ENCODE measurements at regions not wholly inside any gene's neighbourhood (a gene's known extent, or its start where the extent isn't known, plus 50 kb on each side); places are given as distances from the start of the nearest gene placed in this dataset.

DNA sequence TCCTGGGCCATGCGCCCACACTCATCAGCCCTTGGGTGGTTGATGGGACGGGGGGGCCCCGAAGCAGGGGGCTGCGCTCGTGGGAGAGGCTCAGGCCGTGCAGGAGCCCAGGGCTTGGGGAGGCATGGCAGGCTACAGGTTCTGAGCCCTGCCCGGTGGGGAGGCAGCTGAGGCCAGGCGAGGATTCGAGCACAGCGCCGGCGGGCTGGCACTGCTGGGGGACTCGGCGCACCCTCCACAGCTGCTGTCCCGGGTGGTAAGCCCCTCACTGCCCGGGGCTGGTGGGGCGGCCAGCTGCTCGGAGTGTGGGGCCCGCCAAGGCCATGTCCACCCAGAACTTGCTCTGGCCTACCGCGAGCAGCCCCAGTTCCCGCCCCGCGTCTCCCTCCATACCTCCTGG lies 295.8 kb upstream of the SEL1L start:
- DNase-seq (ENCODE audit: low read depth, low spot score) = no peak

GRCh38 chr14:81831128-81831820 lies 297.6 kb upstream of the SEL1L start:
- no peak for DNase-seq (ENCODE audit: low read depth, low spot score)

GRCh38 chr14:81834308-81834707 lies 300.7 kb upstream of the SEL1L start:
- DNase-seq (ENCODE audit: low read depth, low spot score) = no peak

GRCh38 chr14:81837304-81837703 lies 303.7 kb upstream of the SEL1L start:
- no peak for DNase-seq (ENCODE audit: low read depth, low spot score)

- DNase-seq (ENCODE audit: low read depth, low spot score) = no peak
Observed at GRCh38 chr14:81839056-81839455, 305.4 kb upstream of the SEL1L start.

DNA sequence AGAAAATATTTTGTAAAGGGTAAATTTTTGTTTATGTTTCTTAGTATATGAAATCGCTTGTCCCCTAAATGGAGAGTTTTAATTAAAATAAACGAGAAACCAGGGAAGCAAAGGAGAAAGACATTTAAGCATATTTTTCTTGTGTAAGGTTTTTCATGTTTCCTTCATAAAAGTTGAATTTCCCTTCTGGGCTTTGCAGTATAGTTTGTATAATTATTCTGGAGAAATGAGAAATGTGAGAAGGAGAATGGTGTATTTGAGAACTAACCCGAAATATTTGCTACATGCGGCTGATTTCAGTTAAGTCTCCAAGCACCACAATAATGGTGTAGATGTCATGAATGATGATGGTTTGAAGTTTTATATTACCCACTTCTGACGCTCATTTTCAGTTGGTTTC lies 307.7 kb upstream of the SEL1L start:
- DNase-seq (ENCODE audit: low read depth, low spot score) = no peak

GRCh38 chr14:81849714-81850113 lies 316.1 kb upstream of the SEL1L start:
- DNase-seq (ENCODE audit: low read depth, low spot score) = no peak

DNA sequence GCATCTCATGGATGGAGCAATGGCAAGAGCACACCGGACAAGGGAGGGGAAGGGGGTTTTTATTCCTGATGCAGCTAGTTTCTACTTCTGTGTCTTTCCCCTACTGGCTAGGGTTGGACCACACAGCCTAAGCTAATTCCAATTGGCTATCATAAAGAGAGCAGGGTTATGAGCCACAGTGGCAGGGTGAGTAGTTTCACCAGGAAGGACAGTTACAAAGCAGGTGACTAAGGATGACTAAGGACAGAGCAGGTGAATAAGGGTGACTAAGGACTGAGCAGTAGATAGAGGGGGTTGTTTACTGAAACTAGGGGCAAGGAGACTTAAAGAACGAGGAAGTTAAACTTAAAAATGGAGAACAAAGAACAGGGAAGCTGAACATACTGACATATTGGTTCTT lies 321.4 kb upstream of the SEL1L start:
- DNase-seq (ENCODE audit: low read depth, low spot score) = no peak

- no peak for DNase-seq (ENCODE audit: low read depth, low spot score)
Observed at GRCh38 chr14:81859046-81859445, 325.4 kb upstream of the SEL1L start.

DNA sequence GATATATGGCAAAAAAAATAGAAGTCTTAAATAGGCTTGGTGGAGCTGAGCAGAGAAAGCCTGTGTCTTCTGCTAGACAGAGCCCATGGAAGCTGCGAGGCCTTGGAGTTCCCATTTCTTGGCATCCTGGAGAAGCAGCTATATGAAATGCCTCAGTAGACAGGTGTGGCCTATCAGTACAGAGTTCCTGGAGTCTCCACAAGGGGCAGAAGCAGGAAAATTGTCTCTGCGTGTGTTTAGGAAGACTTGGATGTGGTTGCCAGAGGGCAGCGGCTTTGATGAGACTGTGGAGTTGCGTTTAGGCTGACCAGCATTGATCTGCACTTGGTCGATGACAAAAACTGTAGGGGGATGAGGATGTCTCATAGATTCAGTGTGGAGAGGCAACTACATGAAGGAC lies 334.5 kb upstream of the SEL1L start:
- no peak for DNase-seq (ENCODE audit: low read depth, low spot score)

GRCh38 chr14:81871706-81872105 lies 338.1 kb upstream of the SEL1L start:
- no peak for DNase-seq (ENCODE audit: low read depth, low spot score)

GRCh38 chr14:81884382-81884781 lies 350.7 kb upstream of the SEL1L start:
- DNase-seq (ENCODE audit: low read depth, low spot score) = no peak

- no peak for DNase-seq (ENCODE audit: low read depth, low spot score)
Observed at GRCh38 chr14:81886588-81886987, 352.9 kb upstream of the SEL1L start.

GRCh38 chr14:81889529-81889928 lies 355.9 kb upstream of the SEL1L start:
- no peak for DNase-seq (ENCODE audit: low read depth, low spot score)

GRCh38 chr14:81890020-81890419 lies 356.4 kb upstream of the SEL1L start:
- DNase-seq (ENCODE audit: low read depth, low spot score) = no peak

DNA sequence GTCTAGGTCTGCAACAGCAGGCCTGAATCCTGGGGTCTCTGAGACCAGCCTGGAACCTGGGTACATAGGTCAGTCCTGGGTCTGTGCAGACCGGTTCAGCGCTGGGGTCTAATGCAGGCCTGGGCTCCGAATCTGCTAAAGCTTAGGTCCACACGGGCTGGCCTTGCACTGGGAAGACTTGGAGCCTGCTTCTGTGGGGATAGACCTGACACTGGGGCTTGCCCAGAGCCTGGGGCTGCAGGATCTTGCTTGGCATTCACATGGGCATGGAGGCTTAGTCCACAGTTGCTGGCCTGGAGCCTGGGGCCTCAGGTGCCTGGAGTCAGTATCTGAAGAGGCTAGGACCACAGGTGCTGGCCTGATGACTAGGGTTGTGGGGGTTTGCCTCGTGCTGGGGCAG lies 369.8 kb upstream of the SEL1L start:
- no peak for DNase-seq (ENCODE audit: low read depth, low spot score)

GRCh38 chr14:81927070-81927469 lies 393.4 kb upstream of the SEL1L start:
- no peak for DNase-seq (ENCODE audit: low read depth, low spot score)

- DNase-seq (ENCODE audit: low read depth, low spot score) = no peak
Observed at GRCh38 chr14:81931828-81932227, 398.2 kb upstream of the SEL1L start.

DNA sequence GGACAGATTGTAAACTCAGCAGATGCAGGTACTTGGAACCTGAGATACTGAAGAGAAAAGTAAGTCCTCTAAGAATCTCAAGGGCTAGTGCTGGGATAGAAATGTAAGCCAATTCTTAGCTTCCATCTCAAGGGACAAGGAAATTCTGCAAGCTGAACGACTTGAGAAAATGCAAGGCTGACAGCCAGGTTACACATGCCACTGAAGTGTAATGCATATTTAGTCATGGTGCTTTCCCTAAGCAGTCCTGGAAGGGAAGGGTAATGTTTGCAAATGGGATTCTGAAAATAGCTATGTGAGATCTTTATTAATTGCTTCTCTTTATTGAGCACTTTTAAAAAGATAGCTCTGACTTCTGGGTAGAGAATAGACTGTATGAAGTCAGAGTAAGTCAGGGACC lies 402.7 kb upstream of the SEL1L start:
- no peak for DNase-seq (ENCODE audit: low read depth, low spot score)

DNA sequence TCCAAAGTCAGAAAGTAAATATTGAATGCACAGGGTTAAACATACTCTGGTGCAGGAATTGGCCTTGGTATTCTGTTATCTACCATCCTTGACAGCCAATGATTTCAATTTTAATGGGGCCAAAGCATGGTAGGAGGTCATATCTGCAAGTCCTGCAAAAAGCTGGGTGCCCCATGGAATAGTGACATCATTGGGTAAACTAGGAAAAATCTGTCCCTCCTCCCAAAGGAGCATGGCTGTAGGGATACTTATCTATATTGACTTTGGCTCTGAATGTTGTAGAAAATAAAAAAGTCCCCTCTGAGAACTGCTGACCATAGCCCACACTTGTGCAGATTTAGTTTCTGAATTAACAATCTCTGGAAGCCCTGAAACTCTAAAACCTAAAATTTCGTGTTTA lies 403.2 kb upstream of the SEL1L start:
- no peak for DNase-seq (ENCODE audit: low read depth, low spot score)

GRCh38 chr14:81938341-81938740 lies 404.7 kb upstream of the SEL1L start:
- DNase-seq (ENCODE audit: low read depth, low spot score) = no peak

DNA sequence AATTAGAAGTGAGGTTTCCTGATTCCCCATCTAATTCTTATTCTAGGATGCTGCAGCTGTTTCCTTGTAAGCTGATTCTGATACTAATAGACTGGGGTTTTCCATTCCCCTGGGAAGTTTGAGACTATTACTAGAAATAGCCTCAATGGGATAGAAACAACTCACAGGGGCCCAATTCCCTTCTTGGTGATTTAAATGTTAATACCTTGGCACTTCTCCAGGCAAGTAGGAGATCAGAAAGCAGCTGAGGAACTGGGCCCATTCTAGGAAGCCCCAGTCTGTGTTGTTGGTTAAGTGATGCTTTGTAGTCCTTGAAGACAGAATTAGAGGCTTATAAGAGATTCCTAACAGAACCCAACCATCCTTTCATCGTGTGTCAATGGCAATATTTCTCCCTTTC lies 407.0 kb upstream of the SEL1L start:
- no peak for DNase-seq (ENCODE audit: low read depth, low spot score)

- no peak for DNase-seq (ENCODE audit: low read depth, low spot score)
Observed at GRCh38 chr14:81942071-81942470, 408.4 kb upstream of the SEL1L start.

DNA sequence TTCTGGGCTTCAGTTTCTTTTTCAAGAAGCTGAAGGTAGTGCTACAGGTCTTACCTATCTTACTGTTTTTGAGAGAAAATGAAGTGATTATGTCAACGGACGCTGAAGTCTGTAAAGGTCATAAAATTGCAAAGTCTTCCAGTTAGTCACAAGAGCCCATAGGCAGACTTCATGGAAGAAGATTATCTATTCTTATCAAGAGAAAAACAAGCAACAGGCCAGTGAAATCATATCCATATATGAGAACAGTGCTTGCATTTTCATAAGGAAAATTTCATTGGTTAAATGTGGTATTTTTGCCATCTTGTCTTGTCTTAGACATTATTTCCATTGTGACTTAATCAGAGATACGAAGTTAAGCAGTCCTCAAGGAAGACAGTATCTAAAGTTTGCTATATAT lies 412.7 kb upstream of the SEL1L start:
- DNase-seq (ENCODE audit: low read depth, low spot score) = no peak
